ENCODE measurements at regions not wholly inside any gene's neighbourhood (a gene's known extent, or its start where the extent isn't known, plus 50 kb on each side); places are given as distances from the start of the nearest gene placed in this dataset.

GRCh38 chr2:57119141-57119540, 927.5 kb upstream of the VRK2 start:
- Histone ChIP-seq H3K4me1 (ENCODE audit: low read length) (no peaks in the 10 kb centered on the region), H3K79me2 (ENCODE audit: low read length) (no peaks in the 10 kb centered on the region), H3K9ac (ENCODE audit: low read length) (no peak overlapping the region), H3K4me3 (ENCODE audit: low read length) (no peak overlapping the region), H3K27ac (ENCODE audit: low read length) (no peak overlapping the region), H3K9me2 (replicated peaks; ENCODE audit: insufficient read depth, low read length) (no peaks in the 10 kb centered on the region), H3K4me2 (ENCODE audit: low read depth, low read length) (no peak overlapping the region), H3K9me3 (replicated peaks; ENCODE audit: insufficient read depth, low read length) (no peaks in the 10 kb centered on the region), H4K20me1 (ENCODE audit: insufficient read depth, low read length) (no peaks in the 10 kb centered on the region), H3F3A (ENCODE audit: insufficient read depth, low read length) (no peaks in the 10 kb centered on the region), H3K36me3 (replicated peaks; ENCODE audit: insufficient read depth, low read length) (no peaks in the 10 kb centered on the region), H3K27me3 (replicated peaks; ENCODE audit: insufficient read depth, low read length) (no peaks in the 10 kb centered on the region), H2AFZ (ENCODE audit: low read length) (no peak overlapping the region)
- TF ChIP-seq EZH2phosphoT487 (IDR thresholded peaks at IDR 0.05; ENCODE audit: low read length) = no peak
- no peak for TF ChIP-seq EZH2 (optimal IDR thresholded peaks at IDR 0.05; ENCODE audit: low read depth, low read length)
- TF ChIP-seq CTCF (IDR thresholded peaks at IDR 0.05; ENCODE audit: low read length) = no peak
- no peak for DNase-seq

GRCh38 chr2:57126410-57126809, 920.2 kb upstream of the VRK2 start:
- TF ChIP-seq EZH2 (optimal IDR thresholded peaks at IDR 0.05; ENCODE audit: low read depth, low read length) = no peak
- no peak for TF ChIP-seq CTCF (IDR thresholded peaks at IDR 0.05; ENCODE audit: low read length)

GRCh38 chr2:57139179-57139578, 907.4 kb upstream of the VRK2 start:
- Histone ChIP-seq H3K79me2 (ENCODE audit: low read length) (no peaks in the 10 kb centered on the region), H3K9me3 (replicated peaks; ENCODE audit: insufficient read depth, low read length) (no peaks in the 10 kb centered on the region), H3K4me2 (ENCODE audit: low read depth, low read length) (no peak overlapping the region), H3K27ac (ENCODE audit: low read length) (no peak overlapping the region), H3K4me1 (ENCODE audit: low read length) (peaks cover 11% of the 10 kb centered on the region), H3K27me3 (replicated peaks; ENCODE audit: insufficient read depth, low read length) (no peaks in the 10 kb centered on the region), H4K20me1 (ENCODE audit: insufficient read depth, low read length) (no peaks in the 10 kb centered on the region), H2AFZ (ENCODE audit: low read length) (no peak overlapping the region), H3K4me3 (ENCODE audit: low read length) (no peak overlapping the region), H3K36me3 (replicated peaks; ENCODE audit: insufficient read depth, low read length) (no peaks in the 10 kb centered on the region), H3K9ac (ENCODE audit: low read length) (no peak overlapping the region), H3F3A (ENCODE audit: insufficient read depth, low read length) (no peaks in the 10 kb centered on the region), H3K9me2 (replicated peaks; ENCODE audit: insufficient read depth, low read length) (no peaks in the 10 kb centered on the region)
- no peak for TF ChIP-seq EZH2 (optimal IDR thresholded peaks at IDR 0.05; ENCODE audit: low read depth, low read length)
- TF ChIP-seq EZH2phosphoT487 (IDR thresholded peaks at IDR 0.05; ENCODE audit: low read length) = no peak
- TF ChIP-seq CTCF (IDR thresholded peaks at IDR 0.05; ENCODE audit: low read length) = no peak
- DNase-seq = no peak

More at GRCh38 chr2:57126410-57126809, 920.2 kb upstream of the VRK2 start:
- no peaks in the 10 kb centered on the region for H3K27me3 ChIP-seq (replicated peaks; ENCODE audit: insufficient read depth, low read length)
- H3K4me2 ChIP-seq (ENCODE audit: low read depth, low read length) = no peak overlapping the region
- no peak overlapping the region for H2AFZ ChIP-seq (ENCODE audit: low read length)
- H3F3A ChIP-seq (ENCODE audit: insufficient read depth, low read length) = no peaks in the 10 kb centered on the region
- DNase-seq = no peak
- H3K79me2 ChIP-seq (ENCODE audit: low read length) = no peaks in the 10 kb centered on the region
- no peak overlapping the region for H3K27ac ChIP-seq (ENCODE audit: low read length)
- no peak overlapping the region for H3K9ac ChIP-seq (ENCODE audit: low read length)
- no peak overlapping the region for H3K4me3 ChIP-seq (ENCODE audit: low read length)
- no peaks in the 10 kb centered on the region for H4K20me1 ChIP-seq (ENCODE audit: insufficient read depth, low read length)
- no peaks in the 10 kb centered on the region for H3K9me2 ChIP-seq (replicated peaks; ENCODE audit: insufficient read depth, low read length)
- H3K9me3 ChIP-seq (replicated peaks; ENCODE audit: insufficient read depth, low read length) = no peaks in the 10 kb centered on the region
- no peaks in the 10 kb centered on the region for H3K36me3 ChIP-seq (replicated peaks; ENCODE audit: insufficient read depth, low read length)
- H3K4me1 ChIP-seq (ENCODE audit: low read length) = no peaks in the 10 kb centered on the region
